ENCODE measurements at regions not wholly inside any gene's neighbourhood (a gene's known extent, or its start where the extent isn't known, plus 50 kb on each side); places are given as distances from the start of the nearest gene placed in this dataset.

GRCh38 chr11:134684576-134684975, 272.5 kb upstream of the B3GAT1 start:
- no peak for TF ChIP-seq KDM1A (CRISPR knock-in tag; IDR thresholded peaks at IDR 0.05)
- TF ChIP-seq ZNF317 (CRISPR knock-in tag; IDR thresholded peaks at IDR 0.05) = no peak
